C4-2B (cell line): ENCODE measurements at regions not wholly inside any gene's neighbourhood (a gene's known extent, or its start where the extent isn't known, plus 50 kb on each side); places are given as distances from the start of the nearest gene placed in this dataset.

ENCODE experiments used
- ZFX ChIP-seq: fragments of 450-650 bp; IDR thresholded peaks from 2 replicates; pipeline ENCODE4 v1.6.1; 2017
- TF ChIP-seq, protein P1 (sequence below): fragments of 450-650 bp; conservative IDR thresholded peaks from 2 replicates; pipeline ENCODE4 v1.5.1; 2017; ENCODE audit warnings: mild to moderate bottlenecking

DNA sequence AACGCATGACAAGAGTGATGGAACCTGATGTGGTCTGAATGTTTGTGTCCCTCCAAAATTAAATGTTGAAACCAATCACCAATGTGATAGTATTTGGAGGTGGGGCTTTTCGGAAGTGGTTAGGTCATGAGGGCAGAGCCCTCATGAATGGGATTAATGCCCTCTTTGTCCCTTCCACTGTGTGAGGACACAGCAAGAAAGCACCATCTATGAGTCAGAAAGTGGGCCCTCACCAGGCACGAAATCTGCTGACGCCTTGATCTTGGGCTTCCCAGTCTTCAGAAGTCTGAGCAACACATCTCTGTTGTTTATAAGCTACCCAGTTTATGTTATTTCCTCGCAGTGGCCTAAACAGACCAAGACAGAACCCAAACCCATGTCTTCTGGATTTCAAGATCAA lies 244.0 kb upstream of the JAG1 start:
- TF ChIP-seq, protein P1, sequence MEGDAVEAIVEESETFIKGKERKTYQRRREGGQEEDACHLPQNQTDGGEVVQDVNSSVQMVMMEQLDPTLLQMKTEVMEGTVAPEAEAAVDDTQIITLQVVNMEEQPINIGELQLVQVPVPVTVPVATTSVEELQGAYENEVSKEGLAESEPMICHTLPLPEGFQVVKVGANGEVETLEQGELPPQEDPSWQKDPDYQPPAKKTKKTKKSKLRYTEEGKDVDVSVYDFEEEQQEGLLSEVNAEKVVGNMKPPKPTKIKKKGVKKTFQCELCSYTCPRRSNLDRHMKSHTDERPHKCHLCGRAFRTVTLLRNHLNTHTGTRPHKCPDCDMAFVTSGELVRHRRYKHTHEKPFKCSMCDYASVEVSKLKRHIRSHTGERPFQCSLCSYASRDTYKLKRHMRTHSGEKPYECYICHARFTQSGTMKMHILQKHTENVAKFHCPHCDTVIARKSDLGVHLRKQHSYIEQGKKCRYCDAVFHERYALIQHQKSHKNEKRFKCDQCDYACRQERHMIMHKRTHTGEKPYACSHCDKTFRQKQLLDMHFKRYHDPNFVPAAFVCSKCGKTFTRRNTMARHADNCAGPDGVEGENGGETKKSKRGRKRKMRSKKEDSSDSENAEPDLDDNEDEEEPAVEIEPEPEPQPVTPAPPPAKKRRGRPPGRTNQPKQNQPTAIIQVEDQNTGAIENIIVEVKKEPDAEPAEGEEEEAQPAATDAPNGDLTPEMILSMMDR, result no peak
- no peak for TF ChIP-seq ZFX
